Nucleus accumbens (tissue), 56 donors: ENCODE measurements at regions not wholly inside any gene's neighbourhood (a gene's known extent, or its start where the extent isn't known, plus 50 kb on each side); places are given as distances from the start of the nearest gene placed in this dataset.
"Not testable (repeated sequence)": the region's sequence is repeated elsewhere in the genome, so short reads cannot be mapped to it uniquely, and the experiment has no call there.

Source experiments
- DNase-seq, 56 donors: peaks; one replicate each; lab custom pipeline; 2025; lab: John Stamatoyannopoulos, UW

DNA sequence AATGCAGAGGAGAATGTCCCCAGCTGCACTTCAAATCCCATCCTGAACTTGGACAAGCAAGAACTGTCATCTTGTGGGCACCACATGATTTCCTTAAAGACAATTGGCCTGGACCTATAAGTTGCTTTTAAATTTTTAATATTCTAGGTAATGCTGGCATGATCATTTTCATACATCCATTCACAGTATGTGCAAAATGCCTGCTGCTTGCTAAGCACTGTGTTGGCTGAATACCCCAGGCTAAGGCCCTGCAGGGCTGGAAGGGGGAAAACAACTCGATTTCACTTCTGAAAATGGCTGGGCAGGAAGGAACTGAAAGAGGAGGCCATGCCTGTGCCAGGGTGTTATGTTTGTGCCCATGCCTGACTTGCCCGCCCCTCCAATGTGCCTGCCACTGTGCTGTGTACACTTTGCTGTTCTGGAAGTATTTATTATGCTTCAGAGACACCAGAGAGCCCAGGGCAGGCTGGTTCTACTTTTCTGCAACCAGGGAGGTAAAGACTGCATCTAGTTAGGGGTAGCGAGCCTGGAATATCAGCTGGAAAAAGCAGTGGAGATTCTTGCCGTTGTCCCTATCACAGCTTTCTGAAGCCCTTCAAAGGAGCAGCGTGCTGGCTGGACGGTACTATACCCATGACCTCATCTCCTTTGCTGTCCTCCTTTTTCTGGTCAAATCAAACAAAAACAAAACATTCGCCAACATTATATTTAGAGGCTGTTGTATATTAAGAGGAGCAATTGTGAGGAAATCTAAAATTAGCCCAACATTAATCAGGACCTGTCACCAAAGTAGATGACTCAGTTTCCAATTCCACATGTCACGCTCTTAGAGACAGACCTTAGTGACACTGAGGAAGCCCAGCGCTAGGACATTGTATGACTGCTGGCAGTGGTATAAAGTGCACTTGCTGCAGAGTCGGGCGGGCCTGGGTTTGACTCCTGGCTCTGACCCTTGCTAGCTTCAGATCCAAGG lies 158.1 kb downstream of the DDX1 start:
- no peak for DNase-seq

GRCh38 chr2:15750433-15750814 lies 158.8 kb downstream of the DDX1 start:
- DNase-seq, result no peak

DNA sequence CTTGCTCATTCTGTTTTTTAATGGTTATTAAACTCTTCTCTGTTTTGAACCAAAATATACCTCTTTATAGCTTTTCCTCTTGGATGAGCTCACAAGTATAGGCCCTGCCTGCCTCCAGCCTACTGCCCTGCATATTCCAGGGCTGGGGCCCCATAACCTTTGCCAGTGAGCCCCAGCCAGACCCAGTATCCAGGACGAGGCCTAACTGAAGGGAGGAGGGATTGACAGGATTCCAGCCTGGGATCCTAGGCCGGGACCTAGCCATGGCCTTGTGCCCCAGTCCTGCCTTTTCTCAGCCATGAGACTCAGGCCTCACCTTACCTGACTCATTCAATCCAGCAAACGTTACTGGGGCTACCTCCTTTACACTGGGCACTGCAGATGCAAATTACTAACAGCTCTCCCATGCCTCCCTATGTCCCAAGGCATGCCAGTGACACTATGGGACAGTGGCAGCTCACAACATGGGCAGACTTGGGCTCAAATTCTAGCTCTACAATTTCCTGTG lies 159.2 kb downstream of the DDX1 start:
- DNase-seq, result no peak

DNA sequence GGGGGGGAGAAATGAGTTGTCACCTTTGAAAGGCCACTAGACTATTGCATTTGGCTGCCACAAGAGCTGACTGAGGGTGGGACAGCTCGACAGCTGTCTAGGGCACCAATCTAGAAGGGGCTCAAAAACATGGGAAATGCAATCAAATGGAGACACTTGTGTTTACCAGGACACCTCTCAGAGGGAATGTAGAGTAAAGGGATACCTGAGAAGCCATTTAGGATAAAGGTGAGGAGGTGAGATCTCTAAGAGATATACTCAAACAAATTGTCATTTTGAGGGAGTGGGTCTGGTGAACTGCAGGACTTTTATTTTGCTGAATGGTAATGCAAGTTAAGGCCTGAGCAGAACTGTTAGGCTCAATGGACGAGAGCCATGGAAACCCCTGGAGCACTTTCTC lies 159.8 kb downstream of the DDX1 start:
- no peak for DNase-seq

GRCh38 chr2:15752552-15753232 lies 161.0 kb downstream of the DDX1 start:
- no peak for DNase-seq

DNA sequence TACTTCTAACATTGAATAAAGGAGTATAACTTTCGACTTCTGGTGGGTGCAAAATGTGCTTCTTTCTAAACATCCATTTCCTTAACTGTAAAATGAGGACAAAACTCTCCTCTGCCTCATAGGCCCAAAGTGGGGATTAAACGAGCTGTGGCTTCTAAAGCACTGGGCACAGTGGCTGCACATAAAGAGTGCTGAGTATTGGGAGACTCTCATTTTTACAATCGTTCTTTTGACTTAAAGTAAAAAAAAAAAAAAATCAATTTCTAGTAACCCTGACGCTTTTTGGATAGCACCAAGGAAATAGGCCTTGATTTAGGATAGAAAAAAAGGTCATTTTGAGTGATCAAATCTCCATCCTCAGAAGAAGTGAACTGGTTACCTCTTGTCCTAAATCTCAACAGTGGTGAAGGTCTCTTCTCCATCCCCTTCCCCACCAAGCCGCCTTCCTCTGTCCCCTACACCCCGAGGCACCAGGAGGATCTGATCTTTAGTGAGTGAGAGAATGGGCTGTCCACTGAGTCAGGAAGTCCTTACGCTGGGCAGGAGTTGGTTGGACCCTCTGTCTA lies 161.6 kb downstream of the DDX1 start:
- DNase-seq, result no peak

GRCh38 chr2:15753811-15754702 lies 162.4 kb downstream of the DDX1 start:
- DNase-seq, result no peak

- DNase-seq, result no peak
Observed at GRCh38 chr2:15754703-15755099, 163.0 kb downstream of the DDX1 start.

GRCh38 chr2:15755528-15755927 lies 163.9 kb downstream of the DDX1 start:
- no peak for DNase-seq

DNA sequence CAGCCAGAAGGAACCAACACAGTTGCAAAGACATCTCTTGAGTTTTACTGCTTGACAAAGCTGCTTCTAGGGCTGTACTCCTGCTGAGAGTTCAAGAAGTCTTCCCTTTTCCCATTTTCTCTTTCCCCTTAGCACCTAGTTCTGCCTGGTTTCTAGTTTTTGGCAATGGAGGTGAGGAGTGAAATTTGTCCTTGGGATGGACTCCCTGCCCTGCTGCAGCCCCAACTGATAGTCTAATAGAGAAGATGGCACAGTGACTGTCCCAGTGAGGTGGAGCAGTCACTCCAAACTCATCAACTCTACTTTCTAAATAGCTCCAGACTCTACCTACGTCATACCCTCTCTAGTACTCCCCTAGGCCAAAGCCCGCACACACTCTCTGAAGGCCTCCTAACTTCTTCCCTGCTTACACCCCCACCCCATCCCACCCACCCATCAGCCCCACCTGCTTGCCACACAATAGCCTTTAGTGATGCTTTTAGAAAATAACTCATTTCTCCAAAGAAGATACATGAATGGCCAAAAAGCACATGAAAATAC lies 164.4 kb downstream of the DDX1 start:
- no peak for DNase-seq

- DNase-seq, result no peak
Observed at GRCh38 chr2:15756882-15757819, 165.5 kb downstream of the DDX1 start.

- no peak for DNase-seq
Observed at GRCh38 chr2:15757820-15758586, 166.3 kb downstream of the DDX1 start.

- no peak for DNase-seq
Observed at GRCh38 chr2:15758848-15759247, 167.2 kb downstream of the DDX1 start.

DNA sequence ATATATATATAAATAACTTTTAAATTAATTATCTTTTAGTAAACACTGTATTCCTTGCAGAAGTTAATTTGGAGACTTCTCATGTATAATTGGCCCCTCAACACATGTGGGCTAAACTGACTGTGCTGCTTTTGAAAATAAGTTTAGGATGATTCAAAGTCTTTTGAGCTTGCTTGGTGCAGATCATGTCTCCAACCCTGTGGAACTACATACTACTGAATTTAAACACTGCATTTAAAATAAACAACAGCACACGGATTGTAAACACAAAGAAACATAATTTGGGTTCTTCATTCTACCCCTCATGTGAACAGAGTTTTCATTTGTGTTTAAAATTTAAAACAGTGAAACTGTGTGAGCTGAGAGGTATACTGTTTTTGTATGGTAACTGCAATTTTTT lies 167.7 kb downstream of the DDX1 start:
- no peak for DNase-seq

DNA sequence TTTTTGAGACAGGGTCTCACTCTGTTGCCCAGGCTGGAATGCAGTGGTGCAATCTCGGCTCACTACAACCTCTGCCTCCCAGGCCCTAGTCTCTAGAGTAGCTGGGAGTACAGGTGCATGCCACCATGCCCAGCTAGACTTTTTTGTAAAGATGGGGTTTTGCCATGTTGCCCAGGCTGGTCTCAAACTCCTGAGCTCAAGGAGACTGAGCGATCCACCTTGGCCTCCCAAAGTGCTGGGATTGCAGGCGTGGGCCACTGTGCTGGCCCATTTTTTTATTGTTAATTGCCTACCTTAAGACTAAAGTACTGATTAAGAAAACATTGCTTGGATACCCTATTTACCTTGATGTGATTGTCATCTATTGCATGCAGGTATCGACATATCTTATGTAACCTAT lies 168.1 kb downstream of the DDX1 start:
- DNase-seq, result not testable (repeated sequence)

DNA sequence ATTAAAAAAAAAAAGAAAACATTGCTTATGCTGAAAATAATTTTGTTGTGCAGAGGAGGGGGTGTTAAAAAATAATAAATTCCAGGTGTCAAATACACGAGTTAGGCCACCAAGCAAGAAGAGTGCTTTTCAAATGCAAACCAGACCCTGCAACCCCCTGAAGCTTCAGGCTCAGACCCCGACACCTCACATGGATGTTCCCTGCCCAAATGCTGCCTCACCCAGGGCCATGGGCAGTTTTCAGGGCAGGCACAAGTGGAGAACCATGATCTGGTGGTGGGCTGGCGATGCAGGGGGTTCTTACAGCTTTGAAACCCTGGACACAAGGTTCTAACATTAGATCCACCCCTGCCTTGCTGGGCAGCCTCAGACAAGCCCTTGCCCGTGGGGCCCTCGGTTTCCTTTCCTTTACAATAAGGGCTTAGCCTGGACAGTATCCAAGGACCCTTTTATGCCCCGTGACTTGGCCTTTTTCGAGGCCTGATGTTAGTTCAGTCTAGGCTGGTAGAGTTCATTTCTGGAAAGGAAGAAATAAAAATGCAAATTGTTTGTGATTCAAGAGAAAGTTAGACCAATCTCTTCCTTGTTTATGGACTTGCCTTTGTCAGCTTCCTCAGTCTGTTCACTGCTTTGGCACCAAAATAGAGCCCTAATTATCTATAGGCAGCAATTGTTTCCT lies 168.7 kb downstream of the DDX1 start:
- no peak for DNase-seq

DNA sequence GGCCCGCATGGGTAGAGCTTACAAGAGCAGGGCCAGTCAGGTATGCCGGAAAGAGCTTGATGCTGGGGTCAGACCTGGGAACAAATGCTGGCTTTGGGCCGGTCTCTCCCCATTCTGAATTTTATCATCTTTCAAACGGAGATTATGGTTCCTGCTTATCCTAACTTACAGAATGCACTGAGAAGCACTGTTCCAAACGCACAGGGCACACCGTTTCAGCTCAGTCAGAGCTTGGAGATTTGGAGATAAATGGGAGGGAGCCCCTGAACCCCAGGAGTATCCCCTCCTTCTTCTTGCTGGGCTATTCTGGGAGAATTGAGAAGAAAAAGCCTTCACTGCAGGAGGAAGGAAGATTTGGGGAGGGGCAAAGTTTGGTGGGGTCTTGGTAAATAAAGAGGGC lies 169.4 kb downstream of the DDX1 start:
- no peak for DNase-seq

- DNase-seq, result no peak
Observed at GRCh38 chr2:15761910-15762309, 170.2 kb downstream of the DDX1 start.
